ENCODE measurements at regions not wholly inside any gene's neighbourhood (a gene's known extent, or its start where the extent isn't known, plus 50 kb on each side); places are given as distances from the start of the nearest gene placed in this dataset.
"Not testable (repeated sequence)": the region's sequence is repeated elsewhere in the genome, so short reads cannot be mapped to it uniquely, and the experiment has no call there.

GRCh38 chr2:163155279-163155883 is 316.8 kb upstream of the KCNH7 start:
- DNase-seq = peak; percentile 4 to 33
- TF ChIP-seq GATA1 (IDR thresholded peaks at IDR 0.05; ENCODE audit: low read depth, low read length) = no peak
- no peak for TF ChIP-seq POLR2A (IDR thresholded peaks at IDR 0.05; ENCODE audit: low read length)

GRCh38 chr2:163142618-163143017 is 304.1 kb upstream of the KCNH7 start:
- no peak for DNase-seq
- TF ChIP-seq GATA1 (IDR thresholded peaks at IDR 0.05; ENCODE audit: low read depth, low read length) (no peak), POLR2A (IDR thresholded peaks at IDR 0.05; ENCODE audit: low read length) (no peak)

- DNase-seq = no peak
- TF ChIP-seq POLR2A (IDR thresholded peaks at IDR 0.05; ENCODE audit: low read length) (no peak), GATA1 (IDR thresholded peaks at IDR 0.05; ENCODE audit: low read depth, low read length) (no peak)
These were observed 300.4 kb upstream of the KCNH7 start for GRCh38 chr2:163138947-163139346.

GRCh38 chr2:163135256-163135655 is 296.7 kb upstream of the KCNH7 start:
- DNase-seq = no peak
- TF ChIP-seq POLR2A (IDR thresholded peaks at IDR 0.05; ENCODE audit: low read length) (no peak), GATA1 (IDR thresholded peaks at IDR 0.05; ENCODE audit: low read depth, low read length) (no peak)

GRCh38 chr2:163133602-163134001 is 295.0 kb upstream of the KCNH7 start:
- TF ChIP-seq GATA1 (IDR thresholded peaks at IDR 0.05; ENCODE audit: low read depth, low read length) (no peak), POLR2A (IDR thresholded peaks at IDR 0.05; ENCODE audit: low read length) (no peak)
- DNase-seq = no peak

GRCh38 chr2:163132850-163133249 is 294.3 kb upstream of the KCNH7 start:
- DNase-seq = no peak
- TF ChIP-seq POLR2A (IDR thresholded peaks at IDR 0.05; ENCODE audit: low read length) (no peak), GATA1 (IDR thresholded peaks at IDR 0.05; ENCODE audit: low read depth, low read length) (no peak)

- DNase-seq = not testable (repeated sequence)
These were observed 293.6 kb upstream of the KCNH7 start for GRCh38 chr2:163132207-163132606.

GRCh38 chr2:163123526-163123925 is 285.0 kb upstream of the KCNH7 start:
- TF ChIP-seq POLR2A (IDR thresholded peaks at IDR 0.05; ENCODE audit: low read length) = no peak
- no peak for TF ChIP-seq GATA1 (IDR thresholded peaks at IDR 0.05; ENCODE audit: low read depth, low read length)
- no peak for DNase-seq

GRCh38 chr2:163122257-163122656 is 283.7 kb upstream of the KCNH7 start:
- no peak for DNase-seq
- TF ChIP-seq GATA1 (IDR thresholded peaks at IDR 0.05; ENCODE audit: low read depth, low read length) (no peak), POLR2A (IDR thresholded peaks at IDR 0.05; ENCODE audit: low read length) (no peak)

- TF ChIP-seq POLR2A (IDR thresholded peaks at IDR 0.05; ENCODE audit: low read length) (no peak), GATA1 (IDR thresholded peaks at IDR 0.05; ENCODE audit: low read depth, low read length) (no peak)
- no peak for DNase-seq
These were observed 282.9 kb upstream of the KCNH7 start for GRCh38 chr2:163121483-163121882.

- TF ChIP-seq POLR2A (IDR thresholded peaks at IDR 0.05; ENCODE audit: low read length) (no peak), GATA1 (IDR thresholded peaks at IDR 0.05; ENCODE audit: low read depth, low read length) (no peak)
- no peak for DNase-seq
These were observed 281.4 kb upstream of the KCNH7 start for GRCh38 chr2:163119966-163120365.

- TF ChIP-seq POLR2A (IDR thresholded peaks at IDR 0.05; ENCODE audit: low read length) (no peak), GATA1 (IDR thresholded peaks at IDR 0.05; ENCODE audit: low read depth, low read length) (no peak)
- no peak for DNase-seq
These were observed 248.4 kb upstream of the KCNH7 start for GRCh38 chr2:163086940-163087339.

GRCh38 chr2:163085366-163086024 is 246.9 kb upstream of the KCNH7 start:
- DNase-seq = not testable (repeated sequence)

- TF ChIP-seq GATA1 (IDR thresholded peaks at IDR 0.05; ENCODE audit: low read depth, low read length) (no peak), POLR2A (IDR thresholded peaks at IDR 0.05; ENCODE audit: low read length) (no peak)
- DNase-seq = no peak
These were observed 243.2 kb upstream of the KCNH7 start for GRCh38 chr2:163081754-163082153.

GRCh38 chr2:163077241-163077640 is 238.7 kb upstream of the KCNH7 start:
- TF ChIP-seq POLR2A (IDR thresholded peaks at IDR 0.05; ENCODE audit: low read length) = no peak
- no peak for TF ChIP-seq GATA1 (IDR thresholded peaks at IDR 0.05; ENCODE audit: low read depth, low read length)
- DNase-seq = no peak

All from erythroblast (primary cell).